IPS-NIHi7 (cell line): ENCODE measurements at regions not wholly inside any gene's neighbourhood (a gene's known extent, or its start where the extent isn't known, plus 50 kb on each side); places are given as distances from the start of the nearest gene placed in this dataset.

Experiments used
- DNase-seq: peaks from one replicate; pipeline ENCODE4 v3.0.0; 2012; ENCODE audit warnings: mixed read lengths; ENCODE audit errors: extremely low spot score

DNA sequence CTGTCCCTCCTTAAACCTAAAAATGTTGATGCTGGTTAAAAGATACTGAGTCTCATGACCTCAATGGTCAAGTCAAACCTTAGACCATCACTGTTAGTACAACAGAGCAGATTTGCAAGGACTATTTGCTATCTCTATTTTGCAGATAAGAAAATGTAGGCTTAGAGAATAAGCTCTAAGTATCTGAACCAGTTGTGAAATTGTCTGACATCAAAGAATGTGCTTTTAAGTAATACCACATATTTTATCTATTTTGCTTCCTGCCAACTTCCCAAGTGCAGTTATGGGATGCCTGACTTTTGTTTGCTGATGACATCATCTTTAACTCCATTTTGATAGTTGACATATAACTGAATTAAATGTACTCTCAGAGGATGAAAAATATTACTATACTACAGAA is 83.6 kb upstream of the TMEM106B start:
- DNase-seq, result no peak

DNA sequence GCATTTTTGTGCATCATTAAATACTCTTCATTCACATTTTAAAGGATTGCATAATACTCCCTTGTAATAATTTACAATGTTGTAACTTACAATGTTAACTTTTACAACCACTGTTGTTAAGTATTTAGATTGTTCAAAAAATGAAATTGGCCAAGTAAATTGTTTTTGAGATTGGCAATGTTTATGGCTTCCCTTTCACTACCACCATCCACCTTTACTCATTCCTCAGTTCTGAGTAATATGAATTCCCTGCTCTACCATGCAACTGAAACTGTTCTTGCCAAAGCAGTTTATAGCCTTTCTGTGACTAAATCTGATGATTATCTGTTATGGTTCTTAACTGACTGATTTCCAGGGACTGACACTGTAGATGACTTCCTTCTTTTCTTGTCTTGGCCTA is 80.5 kb upstream of the TMEM106B start:
- no peak for DNase-seq

DNA sequence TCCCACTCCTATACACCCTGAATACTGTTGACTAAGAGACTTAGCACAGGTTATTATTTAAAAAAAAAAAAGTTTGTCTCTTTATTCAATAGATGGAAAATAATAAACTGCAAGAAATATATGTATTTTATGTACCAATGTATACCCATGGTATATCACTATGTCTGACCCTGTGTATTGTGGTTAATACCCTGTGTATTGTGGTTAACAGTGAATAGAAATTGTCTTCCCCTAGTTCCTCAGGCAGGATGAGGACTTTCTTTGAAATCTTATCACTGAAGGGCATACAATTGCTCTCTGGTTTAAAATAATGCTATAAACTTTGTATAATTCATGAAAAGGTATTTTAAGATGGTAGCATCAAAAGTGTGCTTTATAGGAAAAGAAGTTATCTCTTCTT is 80.0 kb upstream of the TMEM106B start:
- no peak for DNase-seq

DNA sequence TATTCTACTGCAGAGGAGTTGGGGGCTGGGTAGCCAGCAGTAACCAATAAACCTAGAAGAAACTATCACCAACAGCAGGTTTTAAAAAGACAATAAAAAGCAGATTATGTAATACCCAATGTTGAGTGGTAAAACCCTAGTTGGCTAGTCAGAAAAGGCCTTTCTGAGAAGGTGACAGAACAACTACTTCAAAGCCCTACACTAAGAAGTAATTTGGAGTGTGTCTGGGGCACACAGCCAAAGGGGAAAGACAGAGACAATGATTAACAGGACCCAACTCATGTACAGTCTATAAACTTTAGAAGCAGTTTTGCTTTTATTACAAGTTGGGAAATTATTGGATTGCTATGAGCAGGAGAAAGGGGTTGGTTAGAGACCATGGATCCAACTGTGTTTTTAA is 77.2 kb upstream of the TMEM106B start:
- no peak for DNase-seq

DNA sequence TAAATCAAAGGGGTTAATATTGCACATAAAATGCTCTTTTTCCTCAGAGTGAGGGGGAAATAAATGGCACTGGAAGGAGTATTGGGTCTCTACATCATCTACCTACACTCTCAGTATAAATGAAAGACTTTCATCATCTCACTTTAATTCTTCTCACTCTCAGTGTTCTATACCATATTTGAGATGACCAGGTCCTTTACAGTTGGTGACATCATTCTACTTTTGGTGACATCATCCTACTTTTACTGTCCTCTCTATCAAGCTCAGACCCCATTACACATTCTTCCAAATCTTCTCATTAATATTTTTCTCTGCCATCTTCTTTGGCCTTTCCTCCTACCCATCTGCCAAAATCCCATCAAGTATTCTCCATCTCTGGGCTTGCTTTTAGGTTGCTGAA is 74.6 kb upstream of the TMEM106B start:
- no peak for DNase-seq

GRCh38 chr7:12137283-12137682 is 73.8 kb upstream of the TMEM106B start:
- no peak for DNase-seq

GRCh38 chr7:12138421-12138820 is 72.7 kb upstream of the TMEM106B start:
- no peak for DNase-seq

GRCh38 chr7:12139416-12139815 is 71.7 kb upstream of the TMEM106B start:
- DNase-seq, result no peak

DNA sequence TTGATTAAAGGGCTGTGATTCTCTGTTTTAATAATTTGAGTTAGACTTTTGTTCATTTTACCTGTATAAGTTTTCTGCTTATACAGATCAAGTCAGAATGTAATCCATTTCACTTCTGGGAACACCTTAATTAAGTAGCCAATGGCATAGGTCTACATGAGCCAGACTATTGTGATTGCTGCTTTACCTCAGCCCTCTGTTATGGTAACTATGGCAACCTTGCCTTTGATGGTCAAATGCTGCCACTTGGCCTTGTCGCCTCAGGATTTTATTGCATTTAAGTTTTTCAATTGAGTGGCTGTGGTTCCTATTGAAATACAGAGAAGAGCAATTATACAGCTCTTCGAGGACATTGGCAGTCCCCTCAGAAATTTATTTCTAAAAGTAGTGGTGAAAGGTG is 64.3 kb upstream of the TMEM106B start:
- DNase-seq, result peak; percentile 26

DNA sequence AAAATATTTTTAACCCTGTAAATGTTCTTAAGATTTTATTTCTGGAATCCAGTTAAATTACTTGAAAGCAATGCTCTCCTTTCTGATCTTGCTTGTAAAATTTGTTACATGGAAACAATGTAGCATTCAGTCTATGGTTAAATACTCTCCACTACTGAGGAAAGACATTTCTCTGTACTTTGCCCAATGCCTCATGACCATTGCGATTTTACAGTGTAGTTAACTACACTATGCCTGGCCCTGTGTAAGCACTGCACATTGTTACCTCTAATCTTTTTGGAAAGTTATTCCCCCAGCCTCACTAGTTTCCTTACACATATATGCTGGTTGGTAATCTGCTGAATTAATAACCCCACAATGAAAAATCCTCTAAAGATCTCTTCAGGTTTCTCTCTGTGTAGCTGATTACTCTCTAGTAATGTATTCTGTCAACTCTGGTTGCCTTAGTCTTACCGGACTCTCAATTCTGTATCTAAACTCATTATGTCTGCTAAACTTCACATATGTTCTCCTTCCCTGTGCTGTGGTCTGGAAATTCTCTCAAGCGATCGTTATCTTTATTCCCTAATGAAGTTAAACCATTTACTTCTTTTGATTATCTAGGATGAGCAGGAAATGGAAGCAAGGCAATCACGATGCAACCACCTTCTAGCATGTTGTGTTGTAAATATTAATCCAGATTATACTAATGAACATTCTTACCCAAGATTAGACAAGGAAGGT is 58.7 kb upstream of the TMEM106B start:
- DNase-seq, result no peak

- DNase-seq, result no peak
These were observed 57.0 kb upstream of the TMEM106B start for GRCh38 chr7:12154119-12154518.

DNA sequence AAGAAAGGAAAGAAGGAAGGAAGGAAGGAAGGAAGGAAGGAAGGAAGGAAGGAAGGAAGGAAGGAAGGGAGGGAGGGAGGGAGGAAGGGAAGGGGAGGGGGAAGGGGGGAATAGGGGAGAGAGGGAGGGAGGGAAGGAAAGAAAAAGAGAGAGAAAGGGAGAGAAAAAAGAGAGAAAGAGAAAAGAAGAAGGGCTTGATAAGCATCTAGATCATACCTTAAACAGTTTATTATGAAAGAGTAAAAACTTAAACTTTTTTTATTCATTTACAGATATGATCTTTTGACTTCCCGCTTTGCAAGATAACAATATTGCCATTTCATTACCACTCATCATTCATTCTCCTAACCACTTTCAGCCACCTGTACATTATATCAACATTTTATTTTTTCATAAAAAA is 53.6 kb upstream of the TMEM106B start:
- DNase-seq, result no peak

GRCh38 chr7:12158334-12159060 is 52.6 kb upstream of the TMEM106B start:
- no peak for DNase-seq

GRCh38 chr7:12161146-12161545 is 49.9 kb upstream of the TMEM106B start:
- DNase-seq, result no peak
